GM12878 (cell line): ENCODE measurements at regions not wholly inside any gene's neighbourhood (a gene's known extent, or its start where the extent isn't known, plus 50 kb on each side); places are given as distances from the start of the nearest gene placed in this dataset.

Source experiments
- ATAC-seq: fragments of 200-7000 bp; cut with Tn5 transposase; 3 replicates; pipeline ENCODE4 v1.9.1; 2020; ENCODE audit warnings: mild to moderate bottlenecking, moderate library complexity
- BruUV-seq: library from RNA; stranded (reverse); fragments of 400-500 nt; replicated peaks from 2 replicates; lab custom pipeline; 2021; lab: Mats Ljungman, UMichigan
- CTCF ChIA-PET: fragments of 300-600 bp; sonication (Branson Sonifier 250); formaldehyde crosslinking; extraction: SDS; loops from one replicate; lab custom pipeline; 2021; ENCODE audit warnings: inconsistent platforms; lab: Yijun Ruan, JAX
- POLR2A ChIA-PET: fragments of 350-600 bp; formaldehyde crosslinking; extraction: SDS; loops from one replicate; lab custom pipeline; 2021; ENCODE audit warnings: inconsistent platforms; lab: Charles Lee
- RAD21 ChIA-PET: fragments of 300-600 bp; sonication (Branson Sonifier 250); formaldehyde crosslinking; loops from one replicate; lab custom pipeline; 2023; ENCODE audit warnings: antibody characterized with exemption; ENCODE audit not compliant: unreplicated experiment; lab: Charles Lee
- SMC1A ChIA-PET: fragments of 300-600 bp; sonication (Branson Sonifier 250); formaldehyde crosslinking; loops from one replicate; lab custom pipeline; 2023; ENCODE audit not compliant: unreplicated experiment, uncharacterized antibody; lab: Charles Lee
- DNase-seq: peaks from one replicate; pipeline ENCODE4 v3.0.0-alpha.2; 2011; ENCODE audit warnings: low read depth, low spot score
- FAIRE-seq: peaks from 3 replicates; lab custom pipeline; 2011; peaks lifted over from hg19 to GRCh38; lab: Jason Lieb, UNC
- H2AFZ ChIP-seq: 2 replicates; pipeline ENCODE4 v1.6.0; 2011; ENCODE audit warnings: low read depth, low read length, control low read depth; ENCODE audit not compliant: control insufficient read depth
- H3K27ac ChIP-seq: 2 replicates; pipeline ENCODE4 v1.5.1; 2011; ENCODE audit warnings: control low read depth; ENCODE audit not compliant: control insufficient read depth, insufficient read depth
- H3K27me3 ChIP-seq, 2 experiments: replicated peaks in 1 of 2; 2 replicates each; pipeline versions ENCODE4 v1.6.0 to v1.6.1; 2011; ENCODE audit warnings: low read length in 1 of 2; ENCODE audit not compliant: control insufficient read depth in 2 of 2, insufficient read depth in 2 of 2
- H3K36me3 ChIP-seq, 2 experiments: 2 replicates each; pipeline ENCODE4 v1.5.1; 2011; ENCODE audit warnings: low read length in 1 of 2; ENCODE audit not compliant: control insufficient read depth in 2 of 2, insufficient read depth in 2 of 2
- H3K4me1 ChIP-seq: 2 replicates; pipeline ENCODE4 v1.6.1; 2011; ENCODE audit warnings: mild to moderate bottlenecking, low read length, moderate library complexity, mixed read lengths; ENCODE audit not compliant: control insufficient read depth, insufficient read depth
- H3K4me2 ChIP-seq: 2 replicates; pipeline ENCODE4 v1.6.0; 2011; ENCODE audit warnings: control low read depth; ENCODE audit not compliant: control insufficient read depth, insufficient read depth
- H3K4me3 ChIP-seq: fragments of 200-600 bp; sonication (generic); 2 replicates; pipeline ENCODE4 v1.5.1; 2016
- H3K79me2 ChIP-seq: 2 replicates; pipeline ENCODE4 v1.6.0; 2011; ENCODE audit warnings: low read length; ENCODE audit not compliant: control insufficient read depth, insufficient read depth
- H3K9ac ChIP-seq: 2 replicates; pipeline ENCODE4 v1.8.0; 2011; ENCODE audit warnings: low read length, control low read depth, mixed read lengths; ENCODE audit not compliant: control insufficient read depth, insufficient read depth
- H3K9me3 ChIP-seq: replicated peaks from 3 replicates; pipeline ENCODE4 v1.5.1; 2011; ENCODE audit warnings: mild to moderate bottlenecking, low read length; ENCODE audit not compliant: control insufficient read depth, insufficient read depth
- H4K20me1 ChIP-seq: 2 replicates; pipeline ENCODE4 v1.6.0; 2011; ENCODE audit not compliant: control insufficient read depth, insufficient read depth
- ATF3 ChIP-seq: IDR thresholded peaks from 2 replicates; pipeline ENCODE4 v1.6.1; 2011; ENCODE audit warnings: low read depth, mild to moderate bottlenecking, low read length, moderate library complexity, borderline replicate concordance; ENCODE audit errors: extremely low read depth
- BACH1 ChIP-seq: fragments of 450-650 bp; IDR thresholded peaks from 2 replicates; pipeline ENCODE4 v1.6.1; 2017; ENCODE audit warnings: mild to moderate bottlenecking, borderline replicate concordance
- CREM ChIP-seq: IDR thresholded peaks from 2 replicates; pipeline ENCODE4 v1.6.1; 2014; ENCODE audit warnings: antibody characterized with exemption, low read depth
- E2F8 ChIP-seq: fragments of 450-650 bp; IDR thresholded peaks from 2 replicates; pipeline ENCODE4 v1.6.1; 2018; ENCODE audit warnings: mild to moderate bottlenecking, low read depth, moderate library complexity; ENCODE audit not compliant: partially characterized antibody
- EED ChIP-seq: sonication (generic); IDR thresholded peaks from 2 replicates; pipeline ENCODE4 v1.6.1; 2016; ENCODE audit warnings: antibody characterized with exemption, low read depth
- KDM1A ChIP-seq: fragments of 200-600 bp; sonication (generic); IDR thresholded peaks from 2 replicates; pipeline ENCODE4 v1.6.1; 2016; ENCODE audit warnings: borderline replicate concordance
- NFIC ChIP-seq: IDR thresholded peaks from 2 replicates; pipeline ENCODE4 v1.6.1; 2012; ENCODE audit warnings: low read depth, mild to moderate bottlenecking, inconsistent platforms, low read length, moderate library complexity
- NFYA ChIP-seq: IDR thresholded peaks from 2 replicates; pipeline ENCODE4 v1.6.1; 2011; ENCODE audit warnings: low read depth, mild to moderate bottlenecking, low read length, improper control_type of control experiment, borderline replicate concordance
- STAT1 ChIP-seq: fragments of 450-650 bp; conservative IDR thresholded peaks from 2 replicates; pipeline ENCODE4 v1.6.1; 2014; ENCODE audit warnings: antibody characterized with exemption, mild to moderate bottlenecking
- TCF7 ChIP-seq: IDR thresholded peaks from 2 replicates; pipeline ENCODE4 v1.6.1; 2014; ENCODE audit warnings: antibody characterized with exemption, borderline replicate concordance
- WRNIP1 ChIP-seq: IDR thresholded peaks from 2 replicates; pipeline ENCODE4 v1.6.1; 2011; ENCODE audit warnings: low read depth, low read length, improper control_type of control experiment, borderline replicate concordance
- WGBS: methylation state at CpG from one replicate; pipeline ENCODE4 v1.1.6; 2016; ENCODE audit warnings: low lambda C conversion rate; ENCODE audit not compliant: insufficient replicate concordance, insufficient coverage; ENCODE audit errors: missing lambda C conversion rate; 5-methylcytosine and 5-hydroxymethylcytosine counted together
- in situ Hi-C: fragments of 300-500 bp; cut with MboI; formaldehyde crosslinking; loops from 9 replicates; pipeline ENCODE4 v1.14.3; 2018; ENCODE audit warnings: mixed read lengths
- intact Hi-C: fragments of 100-400 bp; cut with micrococcal nuclease; formaldehyde crosslinking; loops from one replicate; pipeline ENCODE4 v1.14.2; 2022; ENCODE audit not compliant: unreplicated experiment
- TF ChIP-seq, protein P1 (sequence below): fragments of 150-350 bp; IDR thresholded peaks from 2 replicates; pipeline ENCODE4 v1.6.1; 2016; ENCODE audit warnings: low read depth, low read length
- TF ChIP-seq, protein P2 (sequence below): IDR thresholded peaks from 2 replicates; pipeline ENCODE4 v1.6.1; 2011; ENCODE audit warnings: low read depth, low read length, improper control_type of control experiment, borderline replicate concordance

DNA sequence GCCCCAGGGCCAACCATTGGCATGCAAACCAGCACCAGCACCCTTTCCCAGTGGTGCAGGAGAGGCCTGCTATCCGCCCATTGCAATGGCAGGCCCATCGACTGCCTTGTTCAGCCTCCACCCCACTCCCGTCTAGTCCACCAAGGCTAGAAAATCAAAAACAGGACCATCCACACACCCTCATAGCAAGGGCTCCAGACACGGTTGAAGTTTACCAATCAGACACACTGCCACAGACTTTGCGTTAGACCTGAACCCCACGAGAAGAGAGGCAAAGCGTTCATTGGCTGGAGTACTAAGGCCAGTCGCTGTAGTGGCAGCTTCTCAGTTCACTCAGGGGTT lies 95.3 kb upstream of the TEX51 start:
- in situ Hi-C loops (no loop called here), intact Hi-C loops (no loop called here)
- ChIA-PET POLR2A (no interaction called here), RAD21 (no interaction called here), CTCF (no interaction called here), SMC1A (no interaction called here)
- H4K20me1 ChIP-seq, result no peaks in the 10 kb centered on the region
- no peak for TF ChIP-seq EED
- TF ChIP-seq ATF3, result no peak
- no peak for TF ChIP-seq E2F8
- no peak for TF ChIP-seq WRNIP1
- no peak for TF ChIP-seq STAT1
- TF ChIP-seq, protein P1, sequence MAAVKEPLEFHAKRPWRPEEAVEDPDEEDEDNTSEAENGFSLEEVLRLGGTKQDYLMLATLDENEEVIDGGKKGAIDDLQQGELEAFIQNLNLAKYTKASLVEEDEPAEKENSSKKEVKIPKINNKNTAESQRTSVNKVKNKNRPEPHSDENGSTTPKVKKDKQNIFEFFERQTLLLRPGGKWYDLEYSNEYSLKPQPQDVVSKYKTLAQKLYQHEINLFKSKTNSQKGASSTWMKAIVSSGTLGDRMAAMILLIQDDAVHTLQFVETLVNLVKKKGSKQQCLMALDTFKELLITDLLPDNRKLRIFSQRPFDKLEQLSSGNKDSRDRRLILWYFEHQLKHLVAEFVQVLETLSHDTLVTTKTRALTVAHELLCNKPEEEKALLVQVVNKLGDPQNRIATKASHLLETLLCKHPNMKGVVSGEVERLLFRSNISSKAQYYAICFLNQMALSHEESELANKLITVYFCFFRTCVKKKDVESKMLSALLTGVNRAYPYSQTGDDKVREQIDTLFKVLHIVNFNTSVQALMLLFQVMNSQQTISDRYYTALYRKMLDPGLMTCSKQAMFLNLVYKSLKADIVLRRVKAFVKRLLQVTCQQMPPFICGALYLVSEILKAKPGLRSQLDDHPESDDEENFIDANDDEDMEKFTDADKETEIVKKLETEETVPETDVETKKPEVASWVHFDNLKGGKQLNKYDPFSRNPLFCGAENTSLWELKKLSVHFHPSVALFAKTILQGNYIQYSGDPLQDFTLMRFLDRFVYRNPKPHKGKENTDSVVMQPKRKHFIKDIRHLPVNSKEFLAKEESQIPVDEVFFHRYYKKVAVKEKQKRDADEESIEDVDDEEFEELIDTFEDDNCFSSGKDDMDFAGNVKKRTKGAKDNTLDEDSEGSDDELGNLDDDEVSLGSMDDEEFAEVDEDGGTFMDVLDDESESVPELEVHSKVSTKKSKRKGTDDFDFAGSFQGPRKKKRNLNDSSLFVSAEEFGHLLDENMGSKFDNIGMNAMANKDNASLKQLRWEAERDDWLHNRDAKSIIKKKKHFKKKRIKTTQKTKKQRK, result no peak
- TF ChIP-seq NFYA, result no peak
- TF ChIP-seq NFIC, result no peak
- no peak for TF ChIP-seq TCF7
- TF ChIP-seq, protein P2, sequence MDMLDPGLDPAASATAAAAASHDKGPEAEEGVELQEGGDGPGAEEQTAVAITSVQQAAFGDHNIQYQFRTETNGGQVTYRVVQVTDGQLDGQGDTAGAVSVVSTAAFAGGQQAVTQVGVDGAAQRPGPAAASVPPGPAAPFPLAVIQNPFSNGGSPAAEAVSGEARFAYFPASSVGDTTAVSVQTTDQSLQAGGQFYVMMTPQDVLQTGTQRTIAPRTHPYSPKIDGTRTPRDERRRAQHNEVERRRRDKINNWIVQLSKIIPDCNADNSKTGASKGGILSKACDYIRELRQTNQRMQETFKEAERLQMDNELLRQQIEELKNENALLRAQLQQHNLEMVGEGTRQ, result no peak
- no peak for TF ChIP-seq CREM
- TF ChIP-seq BACH1, result no peak
- TF ChIP-seq KDM1A, result no peak
- H3K4me1 ChIP-seq, result no peaks in the 10 kb centered on the region
- H3K36me3 ChIP-seq, result no peaks in the 10 kb centered on the region
- H3K9me3 ChIP-seq, result no peaks in the 10 kb centered on the region
- no peak overlapping the region for H3K4me2 ChIP-seq
- no peaks in the 10 kb centered on the region; a peak in 1 of 4 replicates for H3K27me3 ChIP-seq
- H3K79me2 ChIP-seq, result no peaks in the 10 kb centered on the region
- FAIRE-seq, result no peak
- no peak overlapping the region for H3K9ac ChIP-seq
- H2AFZ ChIP-seq, result no peak overlapping the region
- BruUV-seq, result no TSS peak
- ATAC-seq, result no peak
- no peak overlapping the region for H3K4me3 ChIP-seq
- no peak overlapping the region for H3K27ac ChIP-seq
- DNase-seq, result no peak
- WGBS, result 43% methylated on average over 8 of the region's 8 CpGs
